Common myeloid progenitor, CD34-positive (primary cell): ENCODE measurements at regions not wholly inside any gene's neighbourhood (a gene's known extent, or its start where the extent isn't known, plus 50 kb on each side); places are given as distances from the start of the nearest gene placed in this dataset.

Experiments used
- CTCF ChIA-PET: fragments of 350-600 bp; sonication (Branson Sonifier 250); formaldehyde crosslinking; loops from one replicate; lab custom pipeline; 2021; ENCODE audit warnings: antibody characterized with exemption; lab: Charles Lee
- POLR2A ChIA-PET: fragments of 350-600 bp; sonication (Branson Sonifier 250); formaldehyde crosslinking; loops from one replicate; lab custom pipeline; 2021; ENCODE audit warnings: antibody characterized with exemption; lab: Charles Lee
- DNase-seq, 3 donors: peaks; one replicate each; pipeline versions ENCODE4 v3.0.0 to v3.0.0-alpha.2; 2013
- H3K27ac ChIP-seq, 2 experiments: 1 replicate in 1 of 2; 2 replicates in 1 of 2; pipeline ENCODE4 v1.7.0; 2013; ENCODE audit warnings: inconsistent platforms in 2 of 2, low read length in 2 of 2, mild to moderate bottlenecking in 2 of 2, low read depth in 1 of 2, moderate library complexity in 1 of 2; ENCODE audit not compliant: severe bottlenecking in 2 of 2, insufficient read depth in 1 of 2, poor library complexity in 1 of 2
- H3K27me3 ChIP-seq, 5 experiments: replicated peaks in 2 of 5; 1 replicate in 3 of 5; 2 replicates in 2 of 5; pipeline versions ENCODE4 v1.6.1 to v1.7.0; 2013; ENCODE audit warnings: low read length in 4 of 5, mild to moderate bottlenecking in 2 of 5, moderate library complexity in 2 of 5, inconsistent platforms in 1 of 5; ENCODE audit not compliant: insufficient read depth in 5 of 5, control insufficient read depth in 4 of 5
- H3K36me3 ChIP-seq, 4 experiments: 1 replicate in 2 of 4; 2 replicates in 2 of 4; pipeline versions ENCODE4 v1.6.1 to v1.7.0; 2013; ENCODE audit warnings: low read length in 3 of 4, control low read depth in 1 of 4, mild to moderate bottlenecking in 1 of 4; ENCODE audit not compliant: control insufficient read depth in 4 of 4, insufficient read depth in 4 of 4
- H3K4me1 ChIP-seq, 4 experiments: 1 replicate in 3 of 4; 2 replicates in 1 of 4; pipeline versions ENCODE4 v1.6.1 to v1.7.1; 2013; ENCODE audit warnings: low read length in 3 of 4, mild to moderate bottlenecking in 3 of 4, control low read depth in 1 of 4, inconsistent platforms in 1 of 4, moderate library complexity in 1 of 4; ENCODE audit not compliant: control insufficient read depth in 4 of 4, insufficient read depth in 4 of 4; ENCODE audit errors: control extremely low read depth in 1 of 4
- H3K4me3 ChIP-seq, 7 experiments: 1 replicate in 4 of 7; 2 replicates in 3 of 7; pipeline versions ENCODE4 v1.5.1 to v1.7.0; 2013; ENCODE audit warnings: mild to moderate bottlenecking in 7 of 7, low read length in 6 of 7, moderate library complexity in 6 of 7, inconsistent platforms in 2 of 7, low read depth in 2 of 7, control low read depth in 1 of 7; ENCODE audit not compliant: insufficient read depth in 4 of 7, control insufficient read depth in 1 of 7; ENCODE audit errors: extremely low read depth in 1 of 7
- H3K9me3 ChIP-seq, 5 experiments: 1 replicate in 4 of 5; 2 replicates in 1 of 5; pipeline versions ENCODE4 v1.6.1 to v1.7.1; 2013; ENCODE audit warnings: low read length in 4 of 5, mild to moderate bottlenecking in 2 of 5, inconsistent platforms in 1 of 5, low read depth in 1 of 5, moderate library complexity in 1 of 5; ENCODE audit not compliant: control insufficient read depth in 4 of 5, insufficient read depth in 2 of 5; ENCODE audit errors: control extremely low read depth in 1 of 5
- WGBS: methylation state at CpG from one replicate; pipeline ENCODE4 v1.1.5; 2013; ENCODE audit not compliant: insufficient coverage; 5-methylcytosine and 5-hydroxymethylcytosine counted together

GRCh38 chr1:157932069-157932468, 61.4 kb upstream of the KIRREL1 start:
- Histone ChIP-seq H3K9me3 (no peaks in the 10 kb centered on the region), H3K4me1 (peaks cover 0 to 4% (median 1%) of the 10 kb centered on the region in 4 experiments), H3K36me3 (no peaks in the 10 kb centered on the region), H3K27me3 (no peaks in the 10 kb centered on the region), H3K27ac (no peak overlapping the region), H3K4me3 (no peak overlapping the region)
- ChIA-PET CTCF (interaction anchor here (1.6 kb wide), 1 partner anchor 10 kb away, joined by 4 read pairs; no protein-coding TSS in a partner anchor), POLR2A (no interaction called here)
- peak; percentile 15 to 70 (median 46) for DNase-seq

- Histone ChIP-seq H3K9me3 (no peaks in the 10 kb centered on the region), H3K4me3 (no peak overlapping the region), H3K4me1 (no peaks in the 10 kb centered on the region), H3K27ac (no peak overlapping the region), H3K36me3 (no peaks in the 10 kb centered on the region), H3K27me3 (no peaks in the 10 kb centered on the region)
- no CpG with 5 or more reads among the region's 2 CpGs for WGBS
- ChIA-PET POLR2A (no interaction called here), CTCF (interaction anchor here (0.7 to 2.9 kb wide), 2 partner anchors 11 to 131 kb away, joined by 5 to 27 read pairs; no protein-coding TSS in a partner anchor)
- peak in 2 of 3 donors; percentile 13 to 22 for DNase-seq
Observed at GRCh38 chr1:157937744-157938143, 55.7 kb upstream of the KIRREL1 start.

DNA sequence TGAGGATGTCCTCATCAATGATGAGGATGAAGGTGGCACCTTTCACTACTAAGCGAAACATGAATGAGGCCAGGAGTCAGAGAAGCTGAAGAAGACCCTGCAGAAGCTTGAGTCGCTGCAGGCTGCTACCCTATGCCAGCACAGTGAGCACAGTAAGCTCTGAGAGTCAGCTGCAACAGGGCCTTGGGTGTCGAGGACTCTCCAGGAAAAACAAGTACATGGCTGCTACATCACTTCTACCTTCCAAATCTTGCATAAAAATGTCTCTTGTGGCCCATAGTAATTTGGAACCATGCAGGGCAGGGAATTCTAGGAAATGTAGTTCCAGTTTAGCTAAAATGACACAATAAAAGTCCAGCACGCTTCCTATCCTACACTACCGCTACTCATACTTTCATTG, 51.5 kb upstream of the KIRREL1 start:
- DNase-seq, result no peak
- H3K27me3 ChIP-seq, result no peaks in the 10 kb centered on the region
- no peak overlapping the region for H3K4me3 ChIP-seq
- H3K27ac ChIP-seq, result no peak overlapping the region
- POLR2A ChIA-PET, result interaction anchor here (0.6 kb wide), 1 partner anchor 9 kb away, joined by 3 read pairs; no protein-coding TSS in a partner anchor
- 92% methylated on average over 4 of the region's 5 CpGs for WGBS
- peaks cover 2 to 11% (median 6%) of the 10 kb centered on the region in 4 experiments for H3K4me1 ChIP-seq
- H3K36me3 ChIP-seq, result no peaks in the 10 kb centered on the region
- CTCF ChIA-PET, result interaction anchor here (0.9 to 1.8 kb wide), 3 partner anchors 8 to 746 kb away, joined by 3 to 8 read pairs (median 4); no protein-coding TSS in a partner anchor
- no peaks in the 10 kb centered on the region for H3K9me3 ChIP-seq
